ENCODE measurements at regions not wholly inside any gene's neighbourhood (a gene's known extent, or its start where the extent isn't known, plus 50 kb on each side); places are given as distances from the start of the nearest gene placed in this dataset.
"Not testable (repeated sequence)": the region's sequence is repeated elsewhere in the genome, so short reads cannot be mapped to it uniquely, and the experiment has no call there.

DNA sequence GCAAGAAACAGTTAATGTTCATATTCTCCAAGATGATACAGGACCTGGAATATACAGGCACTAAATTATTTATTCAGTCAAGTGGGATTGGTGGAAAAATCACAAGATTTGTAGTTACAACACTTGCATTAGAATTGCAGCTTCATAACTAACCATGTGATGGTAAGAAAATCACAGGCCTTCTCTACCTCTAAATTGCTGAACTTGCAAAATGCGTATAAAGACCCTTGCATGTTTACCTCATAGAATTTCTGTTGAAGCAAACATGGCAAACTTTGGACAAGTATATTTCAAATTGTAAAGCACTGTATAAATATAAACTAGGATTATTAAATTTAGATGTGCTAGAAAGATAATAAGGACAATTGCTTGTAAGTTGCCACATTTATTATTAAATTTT is 215.1 kb downstream of the TMA16 start:
- Histone ChIP-seq H4K5ac (ENCODE audit: low read length) (no peak overlapping the region), H3K79me2 (ENCODE audit: control insufficient read depth, insufficient read depth, low read length) (no peaks in the 10 kb centered on the region), H3K23ac (ENCODE audit: low read length) (no peak overlapping the region), H2BK15ac (replicated peaks; ENCODE audit: low read depth) (no peak overlapping the region), H3K4ac (ENCODE audit: low read depth, low read length) (no peak overlapping the region), H2BK5ac (ENCODE audit: low read length) (no peak overlapping the region), H3K27me3 (ENCODE audit: insufficient read depth, low read length, poor library complexity) (no peaks in the 10 kb centered on the region), H4K8ac (ENCODE audit: low read depth, low read length) (no peak overlapping the region), H3K4me2 (ENCODE audit: low read length) (no peak overlapping the region), H3K79me1 (ENCODE audit: low read length) (no peaks in the 10 kb centered on the region), H3K4me3 (ENCODE audit: low read length) (no peak overlapping the region), H3K27ac (ENCODE audit: low read depth, low read length) (no peak overlapping the region), H3K56ac (ENCODE audit: low read length) (no peak overlapping the region), H3K18ac (ENCODE audit: low read length) (no peak overlapping the region), H3K4me1 (ENCODE audit: control insufficient read depth, low read depth, low read length) (no peaks in the 10 kb centered on the region), H3K9ac (ENCODE audit: low read length) (no peak overlapping the region), H3K36me3 (ENCODE audit: control insufficient read depth, insufficient read depth, low read length) (no peaks in the 10 kb centered on the region), H2BK120ac (ENCODE audit: low read depth, low read length) (no peak overlapping the region), H2AK5ac (ENCODE audit: low read length) (no peak overlapping the region)
- WGBS (ENCODE audit: extremely low coverage, insufficient coverage, low lambda C conversion rate) = no CpG with 5 or more reads among the region's 1 CpG
- no peak for DNase-seq

DNA sequence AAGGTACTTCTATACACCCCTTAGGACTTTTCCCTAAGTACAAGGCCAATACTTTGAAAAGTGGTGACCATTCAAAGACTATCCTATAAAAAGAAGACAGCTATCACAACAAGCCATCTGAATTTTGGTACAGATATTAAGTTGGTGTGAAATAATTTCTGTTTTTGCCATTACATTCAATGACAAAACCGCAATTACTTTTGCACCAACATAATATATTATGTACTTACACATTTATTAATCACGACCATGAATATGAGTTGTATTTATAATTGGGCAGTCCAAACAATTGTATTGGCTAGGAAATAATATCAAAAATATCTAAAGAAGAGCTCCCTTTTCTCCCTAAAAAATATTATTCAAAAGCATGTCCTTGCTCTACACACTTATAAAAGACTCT is 215.7 kb downstream of the TMA16 start:
- WGBS (ENCODE audit: extremely low coverage, insufficient coverage, low lambda C conversion rate) = no CpG with 5 or more reads among the region's 2 CpGs
- Histone ChIP-seq H4K8ac (ENCODE audit: low read depth, low read length) (no peak overlapping the region), H3K23ac (ENCODE audit: low read length) (no peak overlapping the region), H2BK120ac (ENCODE audit: low read depth, low read length) (no peak overlapping the region), H2AK5ac (ENCODE audit: low read length) (no peak overlapping the region), H3K9ac (ENCODE audit: low read length) (no peak overlapping the region), H3K27me3 (ENCODE audit: insufficient read depth, low read length, poor library complexity) (no peaks in the 10 kb centered on the region), H2BK15ac (replicated peaks; ENCODE audit: low read depth) (no peak overlapping the region), H3K79me1 (ENCODE audit: low read length) (no peaks in the 10 kb centered on the region), H3K27ac (ENCODE audit: low read depth, low read length) (no peak overlapping the region), H3K56ac (ENCODE audit: low read length) (no peak overlapping the region), H3K18ac (ENCODE audit: low read length) (no peak overlapping the region), H3K4me2 (ENCODE audit: low read length) (no peak overlapping the region), H4K5ac (ENCODE audit: low read length) (no peak overlapping the region), H3K4ac (ENCODE audit: low read depth, low read length) (no peak overlapping the region), H3K36me3 (ENCODE audit: control insufficient read depth, insufficient read depth, low read length) (no peaks in the 10 kb centered on the region), H3K79me2 (ENCODE audit: control insufficient read depth, insufficient read depth, low read length) (no peaks in the 10 kb centered on the region), H2BK5ac (ENCODE audit: low read length) (no peak overlapping the region), H3K4me1 (ENCODE audit: control insufficient read depth, low read depth, low read length) (no peaks in the 10 kb centered on the region), H3K4me3 (ENCODE audit: low read length) (no peak overlapping the region)
- DNase-seq = no peak

DNA sequence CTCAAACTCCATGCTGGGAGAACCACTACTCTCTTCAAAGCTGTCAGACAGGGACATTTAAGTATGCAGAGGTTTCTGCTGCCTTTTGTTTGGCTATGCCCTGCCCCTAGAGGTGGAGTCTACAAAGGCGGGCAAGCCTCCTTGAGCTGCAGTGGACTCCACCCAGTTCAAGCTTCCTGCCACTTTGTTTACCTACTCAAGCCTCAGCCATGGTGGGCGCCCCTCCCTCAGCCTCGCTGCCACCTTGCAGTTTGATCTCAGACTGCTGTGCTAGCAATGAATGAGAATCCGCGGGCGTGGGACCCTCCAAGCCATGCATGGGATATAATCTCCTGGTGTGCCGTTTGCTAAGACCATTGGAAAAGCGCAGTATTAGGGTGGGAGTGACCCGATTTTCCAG is 230.0 kb downstream of the TMA16 start:
- not testable (repeated sequence) for H3K56ac ChIP-seq (ENCODE audit: low read length); H3K36me3 ChIP-seq (ENCODE audit: control insufficient read depth, insufficient read depth, low read length); H3K9ac ChIP-seq (ENCODE audit: low read length); H2BK5ac ChIP-seq (ENCODE audit: low read length); H3K18ac ChIP-seq (ENCODE audit: low read length); H3K4ac ChIP-seq (ENCODE audit: low read depth, low read length); H3K4me1 ChIP-seq (ENCODE audit: control insufficient read depth, low read depth, low read length); H3K27ac ChIP-seq (ENCODE audit: low read depth, low read length); H2AK5ac ChIP-seq (ENCODE audit: low read length); H3K79me2 ChIP-seq (ENCODE audit: control insufficient read depth, insufficient read depth, low read length); H3K23ac ChIP-seq (ENCODE audit: low read length); H2BK15ac ChIP-seq (replicated peaks; ENCODE audit: low read depth); H4K8ac ChIP-seq (ENCODE audit: low read depth, low read length); H3K79me1 ChIP-seq (ENCODE audit: low read length); H3K4me3 ChIP-seq (ENCODE audit: low read length); H3K27me3 ChIP-seq (ENCODE audit: insufficient read depth, low read length, poor library complexity); H2BK120ac ChIP-seq (ENCODE audit: low read depth, low read length); H4K5ac ChIP-seq (ENCODE audit: low read length); DNase-seq; H3K4me2 ChIP-seq (ENCODE audit: low read length)
- no CpG with 5 or more reads among the region's 9 CpGs for WGBS (ENCODE audit: extremely low coverage, insufficient coverage, low lambda C conversion rate)

DNA sequence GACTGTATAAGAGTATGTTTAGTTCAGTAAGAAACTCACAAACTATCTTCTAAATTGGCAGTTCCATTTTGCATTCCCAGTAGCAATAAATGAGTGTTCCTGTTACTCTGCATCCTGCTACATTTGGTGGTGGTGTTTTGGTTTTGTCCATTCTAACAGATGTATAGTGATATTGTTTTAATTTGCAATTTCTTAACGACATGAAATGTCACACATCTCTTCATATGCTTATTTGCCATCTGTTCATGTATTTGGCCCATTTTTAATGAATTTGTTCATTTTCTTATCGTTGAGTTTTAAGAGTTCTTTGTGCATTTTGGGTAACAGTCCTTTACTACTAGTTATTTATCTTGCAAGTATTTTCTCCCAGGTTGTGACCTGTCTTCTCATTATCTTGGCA is 232.2 kb downstream of the TMA16 start:
- H3K27me3 ChIP-seq (ENCODE audit: insufficient read depth, low read length, poor library complexity) = no peaks in the 10 kb centered on the region
- no peak overlapping the region for H2AK5ac ChIP-seq (ENCODE audit: low read length)

DNA sequence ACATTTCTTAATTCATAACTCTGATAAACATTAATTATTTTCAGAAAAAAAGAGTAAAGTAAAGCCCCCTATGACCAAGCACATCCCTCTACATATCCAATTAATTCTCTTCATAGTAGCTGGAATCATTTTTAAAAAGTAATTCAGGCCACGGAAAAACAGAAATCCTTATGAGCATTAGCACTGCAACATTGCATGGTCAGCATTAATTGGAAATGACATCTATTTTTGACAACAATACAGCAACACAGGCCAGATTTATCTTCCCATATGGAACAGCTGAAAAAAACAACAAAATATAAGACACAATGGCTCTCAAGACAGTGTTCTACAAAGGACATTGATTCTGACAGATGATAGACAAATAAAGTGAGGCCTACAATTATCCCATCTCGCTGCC is 236.6 kb downstream of the TMA16 start:
- H2BK5ac ChIP-seq (ENCODE audit: low read length) = no peak overlapping the region
- H3K4me1 ChIP-seq (ENCODE audit: control insufficient read depth, low read depth, low read length) = no peaks in the 10 kb centered on the region
- H3K4ac ChIP-seq (ENCODE audit: low read depth, low read length) = no peak overlapping the region
- H3K4me3 ChIP-seq (ENCODE audit: low read length) = no peak overlapping the region
- H3K79me2 ChIP-seq (ENCODE audit: control insufficient read depth, insufficient read depth, low read length) = no peaks in the 10 kb centered on the region
- H2BK15ac ChIP-seq (replicated peaks; ENCODE audit: low read depth) = no peak overlapping the region
- no peak for DNase-seq
- H4K5ac ChIP-seq (ENCODE audit: low read length) = no peak overlapping the region
- no peaks in the 10 kb centered on the region for H3K79me1 ChIP-seq (ENCODE audit: low read length)
- H3K36me3 ChIP-seq (ENCODE audit: control insufficient read depth, insufficient read depth, low read length) = no peaks in the 10 kb centered on the region
- H3K27ac ChIP-seq (ENCODE audit: low read depth, low read length) = no peak overlapping the region
- WGBS (ENCODE audit: extremely low coverage, insufficient coverage, low lambda C conversion rate) = no CpG with 5 or more reads among the region's 2 CpGs
- no peak overlapping the region for H3K56ac ChIP-seq (ENCODE audit: low read length)
- no peak overlapping the region for H3K18ac ChIP-seq (ENCODE audit: low read length)
- no peak overlapping the region for H3K4me2 ChIP-seq (ENCODE audit: low read length)
- no peak overlapping the region for H3K9ac ChIP-seq (ENCODE audit: low read length)
- H2BK120ac ChIP-seq (ENCODE audit: low read depth, low read length) = no peak overlapping the region
- no peaks in the 10 kb centered on the region for H3K27me3 ChIP-seq (ENCODE audit: insufficient read depth, low read length, poor library complexity)
- no peak overlapping the region for H3K23ac ChIP-seq (ENCODE audit: low read length)
- H4K8ac ChIP-seq (ENCODE audit: low read depth, low read length) = no peak overlapping the region
- H2AK5ac ChIP-seq (ENCODE audit: low read length) = no peak overlapping the region

More for the DNA sequence above, 232.2 kb downstream of the TMA16 start:
- H3K27ac ChIP-seq (ENCODE audit: low read depth, low read length) = no peak overlapping the region
- H3K4me2 ChIP-seq (ENCODE audit: low read length) = no peak overlapping the region
- H3K56ac ChIP-seq (ENCODE audit: low read length) = no peak overlapping the region
- no peaks in the 10 kb centered on the region for H3K36me3 ChIP-seq (ENCODE audit: control insufficient read depth, insufficient read depth, low read length)
- no peak overlapping the region for H2BK15ac ChIP-seq (replicated peaks; ENCODE audit: low read depth)
- H3K4me3 ChIP-seq (ENCODE audit: low read length) = no peak overlapping the region
- H2BK120ac ChIP-seq (ENCODE audit: low read depth, low read length) = no peak overlapping the region
- H4K5ac ChIP-seq (ENCODE audit: low read length) = no peak overlapping the region
- H3K4me1 ChIP-seq (ENCODE audit: control insufficient read depth, low read depth, low read length) = no peaks in the 10 kb centered on the region
- no peak overlapping the region for H3K4ac ChIP-seq (ENCODE audit: low read depth, low read length)
- no peaks in the 10 kb centered on the region for H3K79me2 ChIP-seq (ENCODE audit: control insufficient read depth, insufficient read depth, low read length)
- no peak overlapping the region for H3K18ac ChIP-seq (ENCODE audit: low read length)
- DNase-seq = no peak
- H3K23ac ChIP-seq (ENCODE audit: low read length) = no peak overlapping the region
- H2BK5ac ChIP-seq (ENCODE audit: low read length) = no peak overlapping the region
- H3K9ac ChIP-seq (ENCODE audit: low read length) = no peak overlapping the region
- no peaks in the 10 kb centered on the region for H3K79me1 ChIP-seq (ENCODE audit: low read length)
- no CpG with 5 or more reads among the region's 2 CpGs for WGBS (ENCODE audit: extremely low coverage, insufficient coverage, low lambda C conversion rate)
- no peak overlapping the region for H4K8ac ChIP-seq (ENCODE audit: low read depth, low read length)

DNA sequence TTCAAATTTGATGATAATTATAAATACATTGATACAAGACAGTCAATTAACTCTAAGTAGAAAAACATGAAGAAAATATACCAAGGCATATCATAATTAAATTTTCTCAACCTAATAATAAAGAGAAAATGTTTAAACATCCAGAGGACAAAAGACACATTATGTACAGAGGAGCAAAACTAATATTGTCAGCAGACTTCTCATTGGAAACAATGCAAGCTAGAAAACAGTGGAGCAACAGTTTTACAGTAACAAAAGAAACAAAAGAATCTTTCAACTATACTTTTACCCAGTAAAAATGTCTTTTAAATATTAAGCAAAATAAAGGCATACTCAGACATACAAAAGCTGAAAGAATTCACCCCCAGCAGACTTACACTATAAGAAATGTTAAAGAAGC is 238.0 kb downstream of the TMA16 start:
- no peak for DNase-seq
- Histone ChIP-seq H3K4me2 (ENCODE audit: low read length) (no peak overlapping the region), H2BK5ac (ENCODE audit: low read length) (no peak overlapping the region), H4K5ac (ENCODE audit: low read length) (no peak overlapping the region), H2BK15ac (replicated peaks; ENCODE audit: low read depth) (no peak overlapping the region), H2BK120ac (ENCODE audit: low read depth, low read length) (no peak overlapping the region), H3K79me1 (ENCODE audit: low read length) (no peaks in the 10 kb centered on the region), H3K4me3 (ENCODE audit: low read length) (no peak overlapping the region), H3K27me3 (ENCODE audit: insufficient read depth, low read length, poor library complexity) (no peaks in the 10 kb centered on the region), H3K4me1 (ENCODE audit: control insufficient read depth, low read depth, low read length) (no peaks in the 10 kb centered on the region), H3K27ac (ENCODE audit: low read depth, low read length) (no peak overlapping the region), H3K18ac (ENCODE audit: low read length) (no peak overlapping the region), H3K36me3 (ENCODE audit: control insufficient read depth, insufficient read depth, low read length) (no peaks in the 10 kb centered on the region), H4K8ac (ENCODE audit: low read depth, low read length) (no peak overlapping the region), H3K56ac (ENCODE audit: low read length) (no peak overlapping the region), H3K9ac (ENCODE audit: low read length) (no peak overlapping the region), H2AK5ac (ENCODE audit: low read length) (no peak overlapping the region), H3K4ac (ENCODE audit: low read depth, low read length) (no peak overlapping the region), H3K79me2 (ENCODE audit: control insufficient read depth, insufficient read depth, low read length) (no peaks in the 10 kb centered on the region), H3K23ac (ENCODE audit: low read length) (no peak overlapping the region)
